ENCODE measurements at regions not wholly inside any gene's neighbourhood (a gene's known extent, or its start where the extent isn't known, plus 50 kb on each side); places are given as distances from the start of the nearest gene placed in this dataset.

DNA sequence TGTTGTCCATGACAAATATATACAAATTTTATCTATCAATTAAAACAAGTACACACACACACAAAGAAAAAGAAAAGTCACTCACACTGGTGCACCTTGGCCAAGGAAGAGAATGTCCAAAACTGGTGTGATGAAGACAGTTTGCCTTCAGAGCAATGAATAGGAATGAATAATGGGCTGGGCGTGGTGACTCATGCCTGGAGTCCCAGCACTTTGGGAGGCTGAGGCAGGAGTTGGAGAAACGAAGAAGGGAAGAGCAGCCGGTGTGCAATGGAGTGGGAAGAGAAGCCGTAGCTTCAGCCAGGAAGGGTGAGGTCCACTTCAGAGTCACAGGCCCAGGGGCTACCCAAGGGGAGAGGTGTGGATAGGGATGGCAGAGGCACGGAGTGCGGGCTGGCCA lies 253.6 kb downstream of the CCSER2 start:
- no peak overlapping the region for H3K9ac ChIP-seq (ENCODE audit: insufficient read depth, low read length, poor library complexity, severe bottlenecking)
- no peak overlapping the region for H2AFZ ChIP-seq (ENCODE audit: insufficient read depth, low read depth, low read length, poor library complexity, severe bottlenecking)
- Mint-ChIP-seq H3K9me3 (peaks cover 0 to 6% (median 0%) of the 10 kb centered on the region in 7 donors), H3K36me3 (no peaks in the 10 kb centered on the region), H3K27ac (no peak overlapping the region), H3K4me1 (no peaks in the 10 kb centered on the region), H3K27me3 (ENCODE audit: low read depth in 3 of 3) (peaks cover 2 to 12% (median 9%) of the 10 kb centered on the region in 3 donors), H3K4me3 (no peak overlapping the region)
- no peak for DNase-seq
- H3K4me3 ChIP-seq (replicated peaks in 1 of 3; ENCODE audit: low read depth in 2 of 3, low read length in 3 of 3) = no peak overlapping the region
- no peak overlapping the region for H3K4me2 ChIP-seq (replicated peaks; ENCODE audit: extremely low read depth, low read length, poor library complexity, severe bottlenecking)
- TF ChIP-seq, protein P1, sequence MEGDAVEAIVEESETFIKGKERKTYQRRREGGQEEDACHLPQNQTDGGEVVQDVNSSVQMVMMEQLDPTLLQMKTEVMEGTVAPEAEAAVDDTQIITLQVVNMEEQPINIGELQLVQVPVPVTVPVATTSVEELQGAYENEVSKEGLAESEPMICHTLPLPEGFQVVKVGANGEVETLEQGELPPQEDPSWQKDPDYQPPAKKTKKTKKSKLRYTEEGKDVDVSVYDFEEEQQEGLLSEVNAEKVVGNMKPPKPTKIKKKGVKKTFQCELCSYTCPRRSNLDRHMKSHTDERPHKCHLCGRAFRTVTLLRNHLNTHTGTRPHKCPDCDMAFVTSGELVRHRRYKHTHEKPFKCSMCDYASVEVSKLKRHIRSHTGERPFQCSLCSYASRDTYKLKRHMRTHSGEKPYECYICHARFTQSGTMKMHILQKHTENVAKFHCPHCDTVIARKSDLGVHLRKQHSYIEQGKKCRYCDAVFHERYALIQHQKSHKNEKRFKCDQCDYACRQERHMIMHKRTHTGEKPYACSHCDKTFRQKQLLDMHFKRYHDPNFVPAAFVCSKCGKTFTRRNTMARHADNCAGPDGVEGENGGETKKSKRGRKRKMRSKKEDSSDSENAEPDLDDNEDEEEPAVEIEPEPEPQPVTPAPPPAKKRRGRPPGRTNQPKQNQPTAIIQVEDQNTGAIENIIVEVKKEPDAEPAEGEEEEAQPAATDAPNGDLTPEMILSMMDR (IDR thresholded peaks at IDR 0.05) = no peak
- intact Hi-C loops (cut with micrococcal nuclease) = no loop called here
- no peaks in the 10 kb centered on the region for H3K79me2 ChIP-seq (ENCODE audit: insufficient read depth, low read length)
- H3K4me1 ChIP-seq (ENCODE audit: control insufficient read depth in 1 of 2, insufficient read depth in 2 of 2, low read length in 2 of 2) = no peaks in the 10 kb centered on the region
- H3K27me3 ChIP-seq (ENCODE audit: control insufficient read depth in 2 of 2, insufficient read depth in 2 of 2, low read length in 2 of 2) = no peaks in the 10 kb centered on the region
- H4K20me1 ChIP-seq (ENCODE audit: insufficient read depth, low read length) = no peaks in the 10 kb centered on the region
- no peaks in the 10 kb centered on the region for H3K9me3 ChIP-seq (replicated peaks in 1 of 2; ENCODE audit: control insufficient read depth in 1 of 2, insufficient read depth in 1 of 2, low read length in 2 of 2)
- no peaks in the 10 kb centered on the region for H3K36me3 ChIP-seq (replicated peaks in 1 of 2; ENCODE audit: control insufficient read depth in 1 of 2, insufficient read depth in 2 of 2, low read length in 2 of 2)
- 77% methylated on average over 6 of the region's 6 CpGs for WGBS (ENCODE audit: insufficient coverage)
- no peak overlapping the region for H3K27ac ChIP-seq (ENCODE audit: low read depth in 1 of 2, low read length in 2 of 2)

DNA sequence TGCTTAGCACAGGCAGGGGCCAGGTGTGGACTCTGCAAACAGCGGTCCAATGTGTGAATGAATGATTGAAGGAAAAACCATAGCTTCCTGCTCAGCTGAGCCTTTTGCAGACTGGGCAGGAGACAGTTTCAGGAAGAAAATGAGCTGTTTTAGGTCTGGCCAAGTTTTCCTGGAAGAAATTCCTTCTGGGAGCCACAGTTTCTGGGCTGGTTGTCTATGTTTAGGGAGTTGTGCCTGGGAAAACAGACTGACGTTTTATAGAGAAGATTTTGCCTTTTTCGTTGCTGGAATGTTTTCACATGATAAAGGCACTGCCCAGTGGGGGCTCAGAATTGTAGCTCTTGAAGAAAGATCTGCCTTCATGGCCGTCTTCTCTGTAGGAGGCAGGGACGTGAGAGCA lies 255.1 kb downstream of the CCSER2 start:
- 64% methylated on average over 5 of the region's 5 CpGs for WGBS (ENCODE audit: insufficient coverage)
- DNase-seq = no peak
- Mint-ChIP-seq H3K4me1 (no peaks in the 10 kb centered on the region), H3K4me3 (no peak overlapping the region), H3K27ac (no peak overlapping the region), H3K27me3 (ENCODE audit: low read depth in 3 of 3) (peaks cover 3 to 9% (median 6%) of the 10 kb centered on the region in 3 donors), H3K9me3 (peaks cover 0 to 2% (median 0%) of the 10 kb centered on the region in 7 donors), H3K36me3 (no peaks in the 10 kb centered on the region)
- Histone ChIP-seq H3K27ac (ENCODE audit: low read depth in 1 of 2, low read length in 2 of 2) (no peak overlapping the region), H2AFZ (ENCODE audit: insufficient read depth, low read depth, low read length, poor library complexity, severe bottlenecking) (no peak overlapping the region), H3K4me3 (replicated peaks in 1 of 3; ENCODE audit: low read depth in 2 of 3, low read length in 3 of 3) (no peak overlapping the region), H3K4me1 (ENCODE audit: control insufficient read depth in 1 of 2, insufficient read depth in 2 of 2, low read length in 2 of 2) (no peaks in the 10 kb centered on the region), H3K27me3 (ENCODE audit: control insufficient read depth in 2 of 2, insufficient read depth in 2 of 2, low read length in 2 of 2) (no peaks in the 10 kb centered on the region), H4K20me1 (ENCODE audit: insufficient read depth, low read length) (no peaks in the 10 kb centered on the region), H3K9me3 (replicated peaks in 1 of 2; ENCODE audit: control insufficient read depth in 1 of 2, insufficient read depth in 1 of 2, low read length in 2 of 2) (no peaks in the 10 kb centered on the region), H3K36me3 (replicated peaks in 1 of 2; ENCODE audit: control insufficient read depth in 1 of 2, insufficient read depth in 2 of 2, low read length in 2 of 2) (no peaks in the 10 kb centered on the region), H3K4me2 (replicated peaks; ENCODE audit: extremely low read depth, low read length, poor library complexity, severe bottlenecking) (no peak overlapping the region), H3K79me2 (ENCODE audit: insufficient read depth, low read length) (no peaks in the 10 kb centered on the region), H3K9ac (ENCODE audit: insufficient read depth, low read length, poor library complexity, severe bottlenecking) (no peak overlapping the region)
- TF ChIP-seq, protein P1 (IDR thresholded peaks at IDR 0.05) = no peak
- intact Hi-C loops (cut with micrococcal nuclease) = no loop called here
